NCI-H446 (cell line): ENCODE measurements at regions not wholly inside any gene's neighbourhood (a gene's known extent, or its start where the extent isn't known, plus 50 kb on each side); places are given as distances from the start of the nearest gene placed in this dataset.
"Not testable (repeated sequence)": the region's sequence is repeated elsewhere in the genome, so short reads cannot be mapped to it uniquely, and the experiment has no call there.

Source experiments
- DNase-seq, 2 experiments: peaks; one replicate each; lab custom pipeline; 2025; lab: John Stamatoyannopoulos, UW

- no peak for DNase-seq
These were observed 243.1 kb upstream of the STT3B start for GRCh38 chr3:31289584-31289983.

GRCh38 chr3:31290046-31290445, 242.7 kb upstream of the STT3B start:
- no peak for DNase-seq

GRCh38 chr3:31291818-31292217, 240.9 kb upstream of the STT3B start:
- DNase-seq = no peak

GRCh38 chr3:31294430-31295149, 238.1 kb upstream of the STT3B start:
- DNase-seq = no peak

- no peak for DNase-seq
These were observed 237.5 kb upstream of the STT3B start for GRCh38 chr3:31295150-31295765.

- no peak for DNase-seq
These were observed 234.9 kb upstream of the STT3B start for GRCh38 chr3:31297726-31298298.

- DNase-seq = no peak
These were observed 232.0 kb upstream of the STT3B start for GRCh38 chr3:31300456-31301443.

GRCh38 chr3:31302343-31302742, 230.4 kb upstream of the STT3B start:
- no peak for DNase-seq

- peak; percentile 18 to 71 for DNase-seq
These were observed 227.4 kb upstream of the STT3B start for GRCh38 chr3:31305340-31305739.

GRCh38 chr3:31307131-31307785, 225.5 kb upstream of the STT3B start:
- no peak for DNase-seq

- DNase-seq = no peak
These were observed 221.2 kb upstream of the STT3B start for GRCh38 chr3:31311559-31311958.

- DNase-seq = no peak
These were observed 220.3 kb upstream of the STT3B start for GRCh38 chr3:31312400-31312799.

- DNase-seq = no peak
These were observed 218.5 kb upstream of the STT3B start for GRCh38 chr3:31314258-31314657.

GRCh38 chr3:31319332-31319731, 213.4 kb upstream of the STT3B start:
- no peak for DNase-seq

GRCh38 chr3:31321620-31322019, 211.1 kb upstream of the STT3B start:
- DNase-seq = no peak

- peak in 1 of 2 experiments; percentile 49 for DNase-seq
These were observed 210.3 kb upstream of the STT3B start for GRCh38 chr3:31322460-31322859.

GRCh38 chr3:31327826-31328357, 204.8 kb upstream of the STT3B start:
- not testable (repeated sequence) for DNase-seq

GRCh38 chr3:31331278-31331677, 201.4 kb upstream of the STT3B start:
- no peak for DNase-seq

GRCh38 chr3:31341130-31341529, 191.6 kb upstream of the STT3B start:
- DNase-seq = peak in 1 of 2 experiments; percentile 24

- DNase-seq = peak in 1 of 2 experiments; percentile 34
These were observed 189.7 kb upstream of the STT3B start for GRCh38 chr3:31343075-31343474.

GRCh38 chr3:31345581-31345980, 187.1 kb upstream of the STT3B start:
- DNase-seq = no peak
